Tibial artery (tissue), 4 donors: ENCODE measurements at regions not wholly inside any gene's neighbourhood (a gene's known extent, or its start where the extent isn't known, plus 50 kb on each side); places are given as distances from the start of the nearest gene placed in this dataset.
"Not testable (repeated sequence)": the region's sequence is repeated elsewhere in the genome, so short reads cannot be mapped to it uniquely, and the experiment has no call there.

Experiments
- DNase-seq, 2 donors: peaks; one replicate each; pipeline ENCODE4 v3.0.0-alpha.2; 2019
- H3K27ac ChIP-seq, 2 donors: fragments of 200-600 bp; sonication (generic) in 1 of 2; 1 replicate in 1 of 2; 2 replicates in 1 of 2; pipeline ENCODE4 v1.5.1; 2018 to 2019; ENCODE audit warnings: mild to moderate bottlenecking in 1 of 2
- H3K27me3 ChIP-seq, 2 donors: fragments of 200-600 bp; sonication (generic) in 1 of 2; one replicate each; pipeline versions ENCODE4 v1.5.1 to v1.6.0; 2016 to 2019
- H3K36me3 ChIP-seq, 3 donors: fragments of 200-600 bp; sonication (generic) in 2 of 3; one replicate each; pipeline ENCODE4 v1.5.1; 2016 to 2019; ENCODE audit warnings: mild to moderate bottlenecking in 2 of 3
- H3K4me1 ChIP-seq, 4 donors: fragments of 200-600 bp; sonication (generic) in 2 of 4; 1 replicate in 3 of 4; 2 replicates in 1 of 4; pipeline ENCODE4 v1.5.1; 2016 to 2019
- H3K4me3 ChIP-seq, 2 donors: fragments of 200-600 bp; sonication (generic) in 1 of 2; 1 replicate in 1 of 2; 2 replicates in 1 of 2; pipeline ENCODE4 v1.5.1; 2018 to 2019; ENCODE audit warnings: mild to moderate bottlenecking in 2 of 2
- H3K9me3 ChIP-seq, 3 donors: fragments of 200-600 bp; sonication (generic) in 1 of 3; one replicate each; pipeline ENCODE4 v1.5.1; 2016 to 2019
- CTCF ChIP-seq, 2 experiments: fragments of 200-600 bp in 1 of 2; fragments of 450-650 bp in 1 of 2; IDR thresholded peaks; one replicate each; pipeline ENCODE4 v1.5.1; 2017 to 2019; ENCODE audit warnings: antibody characterized with exemption in 2 of 2, mild to moderate bottlenecking in 1 of 2, moderate library complexity in 1 of 2
- intact Hi-C: fragments of 100-400 bp; cut with DNase I; formaldehyde crosslinking; loops from one replicate; pipeline ENCODE4 v1.15.0; 2023; ENCODE audit warnings: low total_unique reads

GRCh38 chr15:79620112-79620857 is 188.1 kb downstream of the MINAR1 start:
- no peak overlapping the region for H3K4me3 ChIP-seq
- H3K27ac ChIP-seq: no peak overlapping the region
- no peak for DNase-seq
- intact Hi-C loops: no loop called here
- H3K9me3 ChIP-seq: no peaks in the 10 kb centered on the region
- TF ChIP-seq CTCF (IDR thresholded peaks at IDR 0.05): no peak
- no peaks in the 10 kb centered on the region for H3K4me1 ChIP-seq
- H3K36me3 ChIP-seq: no peaks in the 10 kb centered on the region
- no peaks in the 10 kb centered on the region for H3K27me3 ChIP-seq

GRCh38 chr15:79621805-79622204 is 189.7 kb downstream of the MINAR1 start:
- intact Hi-C loops, H3K4me1 ChIP-seq, DNase-seq, H3K36me3 ChIP-seq, H3K4me3 ChIP-seq, H3K9me3 ChIP-seq, H3K27me3 ChIP-seq, H3K27ac ChIP-seq: not testable (repeated sequence)

GRCh38 chr15:79623488-79623887 is 191.4 kb downstream of the MINAR1 start:
- Histone ChIP-seq H3K36me3 (no peaks in the 10 kb centered on the region), H3K4me3 (no peak overlapping the region), H3K4me1 (no peaks in the 10 kb centered on the region), H3K27ac (no peak overlapping the region), H3K9me3 (no peaks in the 10 kb centered on the region), H3K27me3 (no peaks in the 10 kb centered on the region)
- no peak for TF ChIP-seq CTCF (IDR thresholded peaks at IDR 0.05)
- DNase-seq: no peak
- intact Hi-C loops: no loop called here

GRCh38 chr15:79629687-79630086 is 197.6 kb downstream of the MINAR1 start:
- Histone ChIP-seq H3K4me1 (no peaks in the 10 kb centered on the region), H3K27ac (no peak overlapping the region), H3K9me3 (peaks cover 0 to 4% (median 0%) of the 10 kb centered on the region in 3 donors), H3K4me3 (no peak overlapping the region), H3K36me3 (no peaks in the 10 kb centered on the region), H3K27me3 (no peaks in the 10 kb centered on the region)
- no peak for TF ChIP-seq CTCF (IDR thresholded peaks at IDR 0.05)
- intact Hi-C loops: no loop called here
- DNase-seq: no peak

GRCh38 chr15:79632457-79632856 is 200.3 kb downstream of the MINAR1 start:
- Histone ChIP-seq H3K27me3 (no peaks in the 10 kb centered on the region), H3K9me3 (peaks cover 0 to 4% (median 0%) of the 10 kb centered on the region in 3 donors), H3K4me1 (no peaks in the 10 kb centered on the region), H3K36me3 (no peaks in the 10 kb centered on the region), H3K27ac (no peak overlapping the region), H3K4me3 (no peak overlapping the region)
- TF ChIP-seq CTCF (IDR thresholded peaks at IDR 0.05): no peak
- DNase-seq: no peak
- intact Hi-C loops: no loop called here

- Histone ChIP-seq H3K27me3 (no peaks in the 10 kb centered on the region), H3K4me3 (no peak overlapping the region), H3K9me3 (peaks cover 0 to 4% (median 0%) of the 10 kb centered on the region in 3 donors), H3K4me1 (no peaks in the 10 kb centered on the region), H3K27ac (no peak overlapping the region), H3K36me3 (no peaks in the 10 kb centered on the region)
- intact Hi-C loops: no loop called here
- no peak for DNase-seq
- no peak for TF ChIP-seq CTCF (IDR thresholded peaks at IDR 0.05)
Observed at GRCh38 chr15:79635149-79635771, 203.1 kb downstream of the MINAR1 start.
